PFSK-1 (cell line): ENCODE measurements at regions not wholly inside any gene's neighbourhood (a gene's known extent, or its start where the extent isn't known, plus 50 kb on each side); places are given as distances from the start of the nearest gene placed in this dataset.

Experiments used
- FOXP2 ChIP-seq: optimal IDR thresholded peaks from 2 replicates; pipeline ENCODE3; 2011; ENCODE audit warnings: borderline replicate concordance, control low read depth, inconsistent platforms; ENCODE audit not compliant: insufficient read depth; ENCODE audit errors: extremely low read length, extremely low read depth
- POLR2AphosphoS5 ChIP-seq: IDR thresholded peaks from 2 replicates; pipeline ENCODE4 v1.6.1; 2012; ENCODE audit warnings: low read depth, mild to moderate bottlenecking, control low read depth, low read length, moderate library complexity
- REST ChIP-seq, 2 experiments: IDR thresholded peaks; 2 replicates each; pipeline versions ENCODE4 v1.6.1 to v1.8.0; 2011 to 2012; ENCODE audit warnings: low read depth in 2 of 2, low read length in 2 of 2, control low read depth in 1 of 2, inconsistent platforms in 1 of 2, mild to moderate bottlenecking in 1 of 2, moderate library complexity in 1 of 2; ENCODE audit not compliant: insufficient read depth in 1 of 2
- SIN3A ChIP-seq: IDR thresholded peaks from 2 replicates; pipeline ENCODE4 v1.6.1; 2012; ENCODE audit warnings: mild to moderate bottlenecking, low read length, moderate library complexity, borderline replicate concordance; ENCODE audit not compliant: insufficient read depth
- TAF1 ChIP-seq: IDR thresholded peaks from 2 replicates; pipeline ENCODE4 v1.6.1; 2012; ENCODE audit warnings: low read length, control low read depth, borderline replicate concordance; ENCODE audit not compliant: insufficient read depth

GRCh38 chrX:39835241-39835640 lies 262.5 kb downstream of the BCOR start:
- TF ChIP-seq POLR2AphosphoS5 = no peak
- TF ChIP-seq SIN3A = no peak

- TF ChIP-seq TAF1 (no peak), REST (IDR thresholded peaks at IDR 0.05; ENCODE audit: insufficient read depth in 1 of 2, low read depth in 2 of 2, low read length in 2 of 2) (no peak), POLR2AphosphoS5 (no peak), FOXP2 (no peak), SIN3A (no peak)
These were observed 262.0 kb downstream of the BCOR start for GRCh38 chrX:39835776-39836175.

GRCh38 chrX:39836802-39837420 lies 260.8 kb downstream of the BCOR start:
- no peak for TF ChIP-seq POLR2AphosphoS5
- no peak for TF ChIP-seq REST (IDR thresholded peaks at IDR 0.05; ENCODE audit: insufficient read depth in 1 of 2, low read depth in 2 of 2, low read length in 2 of 2)
- no peak for TF ChIP-seq SIN3A
- no peak for TF ChIP-seq FOXP2
- TF ChIP-seq TAF1 = no peak

GRCh38 chrX:39837688-39838087 lies 260.1 kb downstream of the BCOR start:
- TF ChIP-seq POLR2AphosphoS5 (no peak), SIN3A (no peak), TAF1 (no peak), FOXP2 (no peak), REST (IDR thresholded peaks at IDR 0.05; ENCODE audit: insufficient read depth in 1 of 2, low read depth in 2 of 2, low read length in 2 of 2) (no peak)

- TF ChIP-seq POLR2AphosphoS5 (no peak), TAF1 (no peak), SIN3A (no peak), FOXP2 (no peak), REST (IDR thresholded peaks at IDR 0.05; ENCODE audit: insufficient read depth in 1 of 2, low read depth in 2 of 2, low read length in 2 of 2) (no peak)
These were observed 258.4 kb downstream of the BCOR start for GRCh38 chrX:39839371-39839770.
